Stimulated activated CD4-positive, alpha-beta T cell treated with anti-CD3 and anti-CD28 coated beads, Interleukin-4, amount 100 ng/mL, for 48 hours (primary cell): ENCODE measurements at regions not wholly inside any gene's neighbourhood (a gene's known extent, or its start where the extent isn't known, plus 50 kb on each side); places are given as distances from the start of the nearest gene placed in this dataset.
A peak's percentile ranks its signal among the peaks of the same experiment; 100 is the strongest.
"Not testable (repeated sequence)": the region's sequence is repeated elsewhere in the genome, so short reads cannot be mapped to it uniquely, and the experiment has no call there.

Experiments used
- DNase-seq, 2 donors: peaks; one replicate each; pipeline ENCODE4 v3.0.0-alpha.2; 2020; ENCODE audit warnings: low read depth in 2 of 2

- DNase-seq, result peak in 1 of 2 donors; percentile 19
Observed at GRCh38 chr21:10325546-10325945, 195.8 kb upstream of the TPTE start.

- DNase-seq, result not testable (repeated sequence)
Observed at GRCh38 chr21:10326146-10326545, 195.2 kb upstream of the TPTE start.

- DNase-seq, result not testable (repeated sequence)
Observed at GRCh38 chr21:10328646-10329045, 192.7 kb upstream of the TPTE start.

- DNase-seq, result not testable (repeated sequence)
Observed at GRCh38 chr21:10330641-10331119, 190.7 kb upstream of the TPTE start.

- not testable (repeated sequence) for DNase-seq
Observed at GRCh38 chr21:10331134-10331533, 190.2 kb upstream of the TPTE start.

GRCh38 chr21:10332935-10333334, 188.4 kb upstream of the TPTE start:
- not testable (repeated sequence) for DNase-seq

- not testable (repeated sequence) for DNase-seq
Observed at GRCh38 chr21:10334391-10334790, 187.0 kb upstream of the TPTE start.

- DNase-seq, result not testable (repeated sequence)
Observed at GRCh38 chr21:10342261-10342956, 179.0 kb upstream of the TPTE start.

GRCh38 chr21:10343146-10343935, 178.0 kb upstream of the TPTE start:
- DNase-seq, result not testable (repeated sequence)

GRCh38 chr21:10344266-10344665, 177.1 kb upstream of the TPTE start:
- DNase-seq, result not testable (repeated sequence)

- not testable (repeated sequence) for DNase-seq
Observed at GRCh38 chr21:10345178-10345612, 176.2 kb upstream of the TPTE start.

- DNase-seq, result not testable (repeated sequence)
Observed at GRCh38 chr21:10346249-10346648, 175.1 kb upstream of the TPTE start.

GRCh38 chr21:10346933-10347615, 174.3 kb upstream of the TPTE start:
- DNase-seq, result not testable (repeated sequence)

- DNase-seq, result not testable (repeated sequence)
Observed at GRCh38 chr21:10347675-10348074, 173.7 kb upstream of the TPTE start.

GRCh38 chr21:10348150-10348549, 173.2 kb upstream of the TPTE start:
- not testable (repeated sequence) for DNase-seq

GRCh38 chr21:10354851-10355578, 166.4 kb upstream of the TPTE start:
- not testable (repeated sequence) for DNase-seq

- not testable (repeated sequence) for DNase-seq
Observed at GRCh38 chr21:10359120-10359519, 162.3 kb upstream of the TPTE start.

GRCh38 chr21:10359911-10360310, 161.5 kb upstream of the TPTE start:
- DNase-seq, result not testable (repeated sequence)

- DNase-seq, result not testable (repeated sequence)
Observed at GRCh38 chr21:10361214-10361736, 160.1 kb upstream of the TPTE start.

GRCh38 chr21:10362816-10363215, 158.6 kb upstream of the TPTE start:
- not testable (repeated sequence) for DNase-seq

- not testable (repeated sequence) for DNase-seq
Observed at GRCh38 chr21:10363321-10363720, 158.1 kb upstream of the TPTE start.
